ENCODE measurements at regions not wholly inside any gene's neighbourhood (a gene's known extent, or its start where the extent isn't known, plus 50 kb on each side); places are given as distances from the start of the nearest gene placed in this dataset.

- Histone ChIP-seq H3K4me3 (ENCODE audit: low read length) (no peak overlapping the region), H3K27me3 (replicated peaks; ENCODE audit: control insufficient read depth, insufficient read depth, low read length) (peaks cover 5% of the 10 kb centered on the region), H3K4me1 (ENCODE audit: control insufficient read depth, insufficient read depth, low read length) (peaks cover 14% of the 10 kb centered on the region), H3K9ac (ENCODE audit: low read length) (no peak overlapping the region), H3K9me3 (ENCODE audit: control insufficient read depth, low read length) (no peaks in the 10 kb centered on the region), H3K36me3 (ENCODE audit: control insufficient read depth, insufficient read depth, low read length, severe bottlenecking) (no peaks in the 10 kb centered on the region)
- DNase-seq (ENCODE audit: low read depth): no peak
These were observed 65.0 kb upstream of the DAP start for GRCh38 chr5:10825897-10826644.

DNA sequence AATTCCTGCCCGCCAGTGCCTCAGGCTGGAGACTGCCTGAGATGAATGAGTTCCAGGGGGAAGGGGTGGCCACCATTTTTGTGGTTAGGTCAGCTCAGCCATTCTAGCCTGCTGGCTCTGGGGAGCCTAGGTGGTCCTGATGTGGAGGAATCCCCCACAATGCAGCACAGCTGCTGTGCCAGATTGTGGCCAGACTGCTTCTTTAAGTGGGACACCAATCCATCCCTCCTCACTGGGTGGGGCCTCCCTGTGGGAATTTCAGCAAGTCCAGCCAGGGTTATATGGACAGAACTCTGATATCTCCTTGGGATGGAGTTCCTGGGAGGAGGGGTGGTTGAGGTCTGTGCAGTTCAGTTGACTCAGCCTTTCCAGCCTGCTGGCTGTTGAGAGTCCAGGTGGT is 51.2 kb upstream of the DAP start:
- Histone ChIP-seq H3K9ac (ENCODE audit: low read length) (no peak overlapping the region), H3K27me3 (replicated peaks; ENCODE audit: control insufficient read depth, insufficient read depth, low read length) (peaks cover 20% of the 10 kb centered on the region), H3K4me1 (ENCODE audit: control insufficient read depth, insufficient read depth, low read length) (no peaks in the 10 kb centered on the region), H3K9me3 (ENCODE audit: control insufficient read depth, low read length) (peaks cover 5% of the 10 kb centered on the region), H3K4me3 (ENCODE audit: low read length) (no peak overlapping the region), H3K36me3 (ENCODE audit: control insufficient read depth, insufficient read depth, low read length, severe bottlenecking) (no peaks in the 10 kb centered on the region)
- no peak for DNase-seq (ENCODE audit: low read depth)
